ENCODE measurements at regions not wholly inside any gene's neighbourhood (a gene's known extent, or its start where the extent isn't known, plus 50 kb on each side); places are given as distances from the start of the nearest gene placed in this dataset.

DNA sequence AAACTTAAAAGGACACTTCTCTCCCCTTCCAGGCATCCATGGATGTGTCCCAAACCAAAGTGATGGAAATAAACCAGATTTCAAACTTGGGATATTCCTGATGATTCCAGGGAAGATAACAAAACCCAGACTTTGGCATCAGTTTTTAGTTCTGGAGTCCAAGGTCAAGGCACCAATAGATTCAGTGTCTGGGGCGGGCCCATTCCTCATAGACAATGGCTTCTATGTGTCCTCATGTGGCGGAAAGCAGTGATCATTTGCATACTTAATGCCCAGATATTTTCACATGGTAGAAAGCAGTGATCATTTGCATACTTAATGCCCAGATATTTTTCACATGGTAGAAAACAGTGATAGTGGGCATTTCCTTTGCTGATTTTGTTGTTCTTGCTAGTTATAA lies 151.4 kb upstream of the DAP start:
- no peak for TF ChIP-seq EP300 (IDR thresholded peaks at IDR 0.05)
- TF ChIP-seq POLR2AphosphoS5 (IDR thresholded peaks at IDR 0.05) = no peak
- TF ChIP-seq, protein P1, sequence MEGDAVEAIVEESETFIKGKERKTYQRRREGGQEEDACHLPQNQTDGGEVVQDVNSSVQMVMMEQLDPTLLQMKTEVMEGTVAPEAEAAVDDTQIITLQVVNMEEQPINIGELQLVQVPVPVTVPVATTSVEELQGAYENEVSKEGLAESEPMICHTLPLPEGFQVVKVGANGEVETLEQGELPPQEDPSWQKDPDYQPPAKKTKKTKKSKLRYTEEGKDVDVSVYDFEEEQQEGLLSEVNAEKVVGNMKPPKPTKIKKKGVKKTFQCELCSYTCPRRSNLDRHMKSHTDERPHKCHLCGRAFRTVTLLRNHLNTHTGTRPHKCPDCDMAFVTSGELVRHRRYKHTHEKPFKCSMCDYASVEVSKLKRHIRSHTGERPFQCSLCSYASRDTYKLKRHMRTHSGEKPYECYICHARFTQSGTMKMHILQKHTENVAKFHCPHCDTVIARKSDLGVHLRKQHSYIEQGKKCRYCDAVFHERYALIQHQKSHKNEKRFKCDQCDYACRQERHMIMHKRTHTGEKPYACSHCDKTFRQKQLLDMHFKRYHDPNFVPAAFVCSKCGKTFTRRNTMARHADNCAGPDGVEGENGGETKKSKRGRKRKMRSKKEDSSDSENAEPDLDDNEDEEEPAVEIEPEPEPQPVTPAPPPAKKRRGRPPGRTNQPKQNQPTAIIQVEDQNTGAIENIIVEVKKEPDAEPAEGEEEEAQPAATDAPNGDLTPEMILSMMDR (IDR thresholded peaks at IDR 0.05) = no peak
